ENCODE measurements at regions not wholly inside any gene's neighbourhood (a gene's known extent, or its start where the extent isn't known, plus 50 kb on each side); places are given as distances from the start of the nearest gene placed in this dataset.
"Not testable (repeated sequence)": the region's sequence is repeated elsewhere in the genome, so short reads cannot be mapped to it uniquely, and the experiment has no call there.

DNA sequence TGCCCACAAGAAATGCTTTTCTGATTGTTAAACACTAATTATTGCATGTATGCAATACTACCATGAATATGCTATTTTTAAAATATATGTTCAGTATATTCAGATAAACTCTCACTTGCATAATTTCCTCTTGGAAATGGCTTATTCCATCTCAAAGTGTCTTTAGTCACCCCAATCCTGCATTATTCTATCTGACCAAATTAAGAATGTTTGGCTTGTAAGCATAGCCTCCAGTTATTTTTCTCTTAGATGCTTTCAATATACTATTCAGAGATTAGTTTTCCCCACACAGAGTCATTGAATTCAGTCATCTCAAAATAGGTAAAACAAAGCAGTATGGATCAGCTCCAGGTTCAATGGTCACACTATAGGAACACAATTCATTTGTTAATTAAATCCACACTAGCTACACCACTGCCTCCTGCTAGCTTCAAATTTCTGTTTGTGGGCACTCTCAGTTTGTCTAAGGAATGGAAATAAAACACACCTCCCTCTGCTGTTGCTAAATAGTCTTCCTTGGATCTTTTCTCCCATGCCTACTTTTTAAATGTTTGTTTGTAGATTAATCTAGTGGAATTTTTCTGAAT lies 134.6 kb upstream of the TBCA start:
- H3K27ac ChIP-seq (ENCODE audit: low read length): no peak overlapping the region
- no peak for DNase-seq
- no peaks in the 10 kb centered on the region for H3K4me1 ChIP-seq (ENCODE audit: control insufficient read depth, insufficient read depth, low read length)
- H3K27me3 ChIP-seq (ENCODE audit: control insufficient read depth, insufficient read depth, low read length): peaks cover 2% of the 10 kb centered on the region
- no peak overlapping the region for H3K4me3 ChIP-seq (ENCODE audit: low read length)
- no peaks in the 10 kb centered on the region for H3K9me3 ChIP-seq (replicated peaks; ENCODE audit: control insufficient read depth, low read depth, low read length)
- H3K36me3 ChIP-seq (ENCODE audit: control insufficient read depth, insufficient read depth, low read length): no peaks in the 10 kb centered on the region

- DNase-seq: no peak
- H3K9me3 ChIP-seq (replicated peaks; ENCODE audit: control insufficient read depth, low read depth, low read length): no peaks in the 10 kb centered on the region
- WGBS (ENCODE audit: insufficient coverage): no CpG with 5 or more reads among the region's 2 CpGs
- H3K4me3 ChIP-seq (ENCODE audit: low read length): no peak overlapping the region
- H3K4me1 ChIP-seq (ENCODE audit: control insufficient read depth, insufficient read depth, low read length): no peaks in the 10 kb centered on the region
- peaks cover 2% of the 10 kb centered on the region for H3K27me3 ChIP-seq (ENCODE audit: control insufficient read depth, insufficient read depth, low read length)
- H3K36me3 ChIP-seq (ENCODE audit: control insufficient read depth, insufficient read depth, low read length): no peaks in the 10 kb centered on the region
- H3K27ac ChIP-seq (ENCODE audit: low read length): no peak overlapping the region
These were observed 133.1 kb upstream of the TBCA start for GRCh38 chr5:77909237-77909636.

GRCh38 chr5:77908787-77909186 lies 132.6 kb upstream of the TBCA start:
- no peaks in the 10 kb centered on the region for H3K4me1 ChIP-seq (ENCODE audit: control insufficient read depth, insufficient read depth, low read length)

DNA sequence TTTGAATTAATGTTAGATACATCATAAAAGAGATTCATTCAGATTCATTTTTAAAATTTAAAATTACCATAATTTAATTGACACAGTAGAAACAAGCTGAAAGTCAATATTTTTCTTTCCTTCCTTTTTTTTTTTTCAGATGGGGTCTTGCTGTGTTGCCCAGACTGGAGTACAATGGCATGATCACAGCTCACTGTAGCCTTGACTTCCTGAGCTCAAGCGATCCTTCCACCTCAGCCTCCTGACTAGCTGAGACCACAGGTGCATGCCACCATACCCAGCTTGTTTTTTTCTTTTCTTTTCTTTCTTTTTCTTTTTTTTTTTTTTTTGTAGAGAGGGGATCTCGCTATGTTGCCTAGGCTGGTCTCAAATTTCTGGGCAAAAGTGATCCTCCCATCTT lies 131.6 kb upstream of the TBCA start:
- WGBS (ENCODE audit: insufficient coverage): no CpG with 5 or more reads among the region's 2 CpGs
- H3K9me3 ChIP-seq (replicated peaks; ENCODE audit: control insufficient read depth, low read depth, low read length): no peaks in the 10 kb centered on the region
- H3K36me3 ChIP-seq (ENCODE audit: control insufficient read depth, insufficient read depth, low read length): no peaks in the 10 kb centered on the region
- H3K27me3 ChIP-seq (ENCODE audit: control insufficient read depth, insufficient read depth, low read length): no peaks in the 10 kb centered on the region
- no peak overlapping the region for H3K27ac ChIP-seq (ENCODE audit: low read length)
- no peak overlapping the region for H3K4me3 ChIP-seq (ENCODE audit: low read length)
- no peak for DNase-seq
- no peaks in the 10 kb centered on the region for H3K4me1 ChIP-seq (ENCODE audit: control insufficient read depth, insufficient read depth, low read length)

More at GRCh38 chr5:77908787-77909186, 132.6 kb upstream of the TBCA start:
- no peak for DNase-seq
- Histone ChIP-seq H3K27ac (ENCODE audit: low read length) (no peak overlapping the region), H3K36me3 (ENCODE audit: control insufficient read depth, insufficient read depth, low read length) (no peaks in the 10 kb centered on the region), H3K4me3 (ENCODE audit: low read length) (no peak overlapping the region), H3K9me3 (replicated peaks; ENCODE audit: control insufficient read depth, low read depth, low read length) (no peaks in the 10 kb centered on the region), H3K27me3 (ENCODE audit: control insufficient read depth, insufficient read depth, low read length) (peaks cover 2% of the 10 kb centered on the region)
- WGBS (ENCODE audit: insufficient coverage): no CpG with 5 or more reads among the region's 3 CpGs

DNA sequence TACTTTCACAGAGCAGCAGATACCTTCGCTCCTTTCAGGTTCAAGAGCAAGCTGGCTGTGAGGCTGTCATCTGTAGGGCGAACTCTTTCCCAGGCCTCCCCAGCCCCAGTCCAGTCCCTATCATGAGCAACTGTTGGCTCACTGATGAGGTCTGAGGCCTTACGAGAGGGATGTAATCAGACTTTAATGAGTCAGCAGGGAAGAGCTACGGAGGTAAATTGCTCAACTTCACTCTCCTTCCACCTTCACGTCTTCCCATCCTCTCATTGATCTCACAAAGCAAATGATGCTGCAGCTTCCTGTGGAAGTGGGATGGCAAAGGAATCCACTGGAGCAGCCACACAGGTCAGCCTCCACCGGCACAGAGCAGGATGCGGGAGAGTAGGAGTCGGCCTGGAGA lies 130.7 kb upstream of the TBCA start:
- Histone ChIP-seq H3K36me3 (ENCODE audit: control insufficient read depth, insufficient read depth, low read length) (no peaks in the 10 kb centered on the region), H3K4me3 (ENCODE audit: low read length) (no peak overlapping the region), H3K4me1 (ENCODE audit: control insufficient read depth, insufficient read depth, low read length) (no peaks in the 10 kb centered on the region), H3K9me3 (replicated peaks; ENCODE audit: control insufficient read depth, low read depth, low read length) (no peaks in the 10 kb centered on the region), H3K27ac (ENCODE audit: low read length) (no peak overlapping the region), H3K27me3 (ENCODE audit: control insufficient read depth, insufficient read depth, low read length) (no peaks in the 10 kb centered on the region)
- DNase-seq: no peak
- 98% methylated on average over 5 of the region's 8 CpGs for WGBS (ENCODE audit: insufficient coverage)

GRCh38 chr5:77904362-77904761 lies 128.2 kb upstream of the TBCA start:
- H3K27ac ChIP-seq (ENCODE audit: low read length): no peak overlapping the region
- H3K4me3 ChIP-seq (ENCODE audit: low read length): no peak overlapping the region
- H3K4me1 ChIP-seq (ENCODE audit: control insufficient read depth, insufficient read depth, low read length): no peaks in the 10 kb centered on the region
- H3K36me3 ChIP-seq (ENCODE audit: control insufficient read depth, insufficient read depth, low read length): no peaks in the 10 kb centered on the region
- H3K9me3 ChIP-seq (replicated peaks; ENCODE audit: control insufficient read depth, low read depth, low read length): no peaks in the 10 kb centered on the region
- no peaks in the 10 kb centered on the region for H3K27me3 ChIP-seq (ENCODE audit: control insufficient read depth, insufficient read depth, low read length)
- WGBS (ENCODE audit: insufficient coverage): 53% methylated on average over 2 of the region's 3 CpGs
- no peak for DNase-seq

DNA sequence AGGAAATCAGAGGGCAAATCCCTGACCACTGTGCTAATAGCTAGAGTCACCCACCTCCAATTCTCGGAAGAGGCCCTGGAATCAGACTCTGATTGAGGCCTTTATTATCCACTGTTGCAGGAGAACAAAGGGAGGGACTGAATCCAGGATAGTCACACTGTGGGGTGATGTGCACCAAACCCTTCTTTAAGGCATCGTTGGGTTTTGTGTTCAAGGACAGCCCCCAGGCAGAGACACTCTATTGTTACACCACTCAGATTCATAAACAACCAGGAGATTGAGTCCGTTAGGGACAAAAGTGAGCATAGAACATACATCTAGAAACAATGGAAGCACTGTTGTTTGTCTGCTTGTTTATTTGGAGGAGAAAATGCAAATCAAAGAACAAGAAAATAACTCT lies 124.6 kb upstream of the TBCA start:
- H3K27ac ChIP-seq (ENCODE audit: low read length): no peak overlapping the region
- no peaks in the 10 kb centered on the region for H3K9me3 ChIP-seq (replicated peaks; ENCODE audit: control insufficient read depth, low read depth, low read length)
- DNase-seq: no peak
- no peaks in the 10 kb centered on the region for H3K27me3 ChIP-seq (ENCODE audit: control insufficient read depth, insufficient read depth, low read length)
- no peaks in the 10 kb centered on the region for H3K4me1 ChIP-seq (ENCODE audit: control insufficient read depth, insufficient read depth, low read length)
- no CpG with 5 or more reads among the region's 3 CpGs for WGBS (ENCODE audit: insufficient coverage)
- no peak overlapping the region for H3K4me3 ChIP-seq (ENCODE audit: low read length)
- H3K36me3 ChIP-seq (ENCODE audit: control insufficient read depth, insufficient read depth, low read length): no peaks in the 10 kb centered on the region

DNA sequence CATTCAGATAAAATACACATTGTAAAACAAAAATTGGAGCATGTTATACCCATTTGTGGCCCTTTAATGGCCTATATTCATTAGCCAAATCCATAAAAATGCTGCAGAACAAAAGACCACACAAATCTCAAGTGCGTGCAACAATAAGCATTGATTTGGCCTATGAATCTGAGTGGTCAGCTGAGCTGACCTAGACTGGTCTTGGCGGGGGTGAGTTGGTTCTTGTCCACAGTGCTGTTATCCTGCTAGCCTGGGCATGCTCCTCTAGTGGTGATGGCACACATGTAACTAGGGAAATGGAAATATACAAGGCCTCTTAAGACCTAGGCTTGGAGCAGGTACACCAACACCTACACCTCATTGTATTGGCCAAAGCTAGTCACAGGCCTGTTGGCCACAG lies 122.2 kb upstream of the TBCA start:
- H3K36me3 ChIP-seq (ENCODE audit: control insufficient read depth, insufficient read depth, low read length): no peaks in the 10 kb centered on the region
- no peak overlapping the region for H3K4me3 ChIP-seq (ENCODE audit: low read length)
- H3K9me3 ChIP-seq (replicated peaks; ENCODE audit: control insufficient read depth, low read depth, low read length): no peaks in the 10 kb centered on the region
- H3K4me1 ChIP-seq (ENCODE audit: control insufficient read depth, insufficient read depth, low read length): no peaks in the 10 kb centered on the region
- DNase-seq: no peak
- no peaks in the 10 kb centered on the region for H3K27me3 ChIP-seq (ENCODE audit: control insufficient read depth, insufficient read depth, low read length)
- WGBS (ENCODE audit: insufficient coverage): 100% methylated on average over 1 of the region's 2 CpGs
- no peak overlapping the region for H3K27ac ChIP-seq (ENCODE audit: low read length)

DNA sequence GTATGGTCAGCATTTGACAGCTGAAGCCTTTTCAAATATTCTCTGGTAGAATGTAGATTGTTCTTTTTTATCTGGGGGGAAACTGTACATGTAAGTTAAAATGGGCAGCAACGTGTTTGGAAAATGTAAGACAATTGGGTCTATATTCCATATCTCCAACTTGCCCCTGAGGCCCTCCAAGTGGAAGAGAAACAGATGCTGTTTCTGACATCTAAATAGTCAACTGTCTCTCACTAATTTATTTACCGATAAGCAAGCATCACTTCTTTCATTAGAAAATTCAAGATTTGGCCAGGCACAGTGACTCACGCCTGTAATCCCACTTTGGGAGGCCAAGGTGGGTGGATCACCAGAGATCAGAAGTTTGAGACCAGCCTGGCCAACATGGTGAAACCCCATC lies 120.2 kb upstream of the TBCA start:
- Histone ChIP-seq H3K27me3 (ENCODE audit: control insufficient read depth, insufficient read depth, low read length) (no peaks in the 10 kb centered on the region), H3K27ac (ENCODE audit: low read length) (no peak overlapping the region), H3K9me3 (replicated peaks; ENCODE audit: control insufficient read depth, low read depth, low read length) (no peaks in the 10 kb centered on the region), H3K36me3 (ENCODE audit: control insufficient read depth, insufficient read depth, low read length) (no peaks in the 10 kb centered on the region), H3K4me1 (ENCODE audit: control insufficient read depth, insufficient read depth, low read length) (no peaks in the 10 kb centered on the region), H3K4me3 (ENCODE audit: low read length) (no peak overlapping the region)
- DNase-seq: no peak
- WGBS (ENCODE audit: insufficient coverage): 80% methylated on average over 2 of the region's 3 CpGs

DNA sequence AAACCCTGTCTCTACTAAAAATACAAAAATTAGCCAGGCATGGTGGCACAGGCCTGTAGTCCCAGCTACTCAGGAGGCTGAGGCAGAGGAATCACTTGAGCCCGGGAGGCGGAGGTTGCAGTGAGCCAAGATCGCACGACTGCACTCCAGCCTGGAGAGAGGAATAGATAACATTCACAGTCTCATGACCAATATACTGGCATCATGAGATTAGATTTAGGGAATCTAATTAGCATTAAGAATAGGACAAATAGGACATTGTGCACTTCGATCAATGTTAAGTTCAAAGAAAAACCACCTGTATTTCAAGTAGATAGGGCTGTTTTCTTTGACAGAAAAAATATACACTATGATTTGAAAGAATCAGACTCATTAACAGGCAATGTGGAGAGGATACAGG lies 118.0 kb upstream of the TBCA start:
- H3K9me3 ChIP-seq (replicated peaks; ENCODE audit: control insufficient read depth, low read depth, low read length); H3K27me3 ChIP-seq (ENCODE audit: control insufficient read depth, insufficient read depth, low read length); H3K4me3 ChIP-seq (ENCODE audit: low read length); H3K27ac ChIP-seq (ENCODE audit: low read length); H3K4me1 ChIP-seq (ENCODE audit: control insufficient read depth, insufficient read depth, low read length); H3K36me3 ChIP-seq (ENCODE audit: control insufficient read depth, insufficient read depth, low read length); DNase-seq: not testable (repeated sequence)
- WGBS (ENCODE audit: insufficient coverage): no CpG with 5 or more reads among the region's 5 CpGs

DNA sequence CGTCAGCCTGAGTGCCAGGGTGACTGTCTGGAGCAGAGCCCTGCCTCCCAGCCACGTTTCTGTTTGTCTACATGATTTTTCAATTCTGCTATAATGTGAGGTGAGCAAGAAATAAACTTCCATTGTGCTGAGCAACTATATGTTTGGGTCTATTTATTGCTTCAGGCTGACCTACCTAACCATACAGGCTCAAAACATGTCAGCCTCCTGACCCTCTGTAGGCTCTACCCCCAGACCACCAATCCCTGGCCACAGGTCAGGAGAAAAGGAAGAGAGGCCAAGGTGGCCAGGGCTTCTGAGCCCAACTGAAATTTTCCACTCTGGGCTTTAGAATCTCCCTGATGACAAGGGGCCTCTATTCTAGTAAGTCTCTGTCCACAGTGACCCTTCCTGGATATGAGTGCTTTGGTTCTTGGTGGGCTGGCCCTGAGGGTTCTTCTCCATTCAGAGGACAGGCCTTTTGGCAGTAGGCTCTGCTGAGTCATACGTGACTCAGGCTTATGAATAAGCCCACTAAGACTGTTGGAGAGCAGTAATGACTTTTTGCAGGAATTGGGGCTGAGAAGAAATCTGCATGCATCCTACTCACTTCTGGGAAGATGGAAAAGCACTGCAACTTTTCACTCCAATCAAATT lies 117.2 kb upstream of the TBCA start:
- WGBS (ENCODE audit: insufficient coverage): no CpG with 5 or more reads among the region's 3 CpGs
- Histone ChIP-seq H3K36me3 (ENCODE audit: control insufficient read depth, insufficient read depth, low read length) (no peaks in the 10 kb centered on the region), H3K4me1 (ENCODE audit: control insufficient read depth, insufficient read depth, low read length) (no peaks in the 10 kb centered on the region), H3K27ac (ENCODE audit: low read length) (no peak overlapping the region), H3K9me3 (replicated peaks; ENCODE audit: control insufficient read depth, low read depth, low read length) (no peaks in the 10 kb centered on the region), H3K4me3 (ENCODE audit: low read length) (no peak overlapping the region), H3K27me3 (ENCODE audit: control insufficient read depth, insufficient read depth, low read length) (no peaks in the 10 kb centered on the region)
- peak; percentile 43 for DNase-seq
